ENCODE measurements at regions not wholly inside any gene's neighbourhood (a gene's known extent, or its start where the extent isn't known, plus 50 kb on each side); places are given as distances from the start of the nearest gene placed in this dataset.
A peak's percentile ranks its signal among the peaks of the same experiment; 100 is the strongest.

- DNase-seq, result no peak
Measured at GRCh38 chr2:239475161-239476028, 74.6 kb upstream of the HDAC4 start.

GRCh38 chr2:239473211-239473805 is 72.5 kb upstream of the HDAC4 start:
- no peak for DNase-seq

- no peak for DNase-seq
Measured at GRCh38 chr2:239472235-239472775, 71.5 kb upstream of the HDAC4 start.

GRCh38 chr2:239471011-239471792 is 70.4 kb upstream of the HDAC4 start:
- DNase-seq, result no peak

- DNase-seq, result no peak
Measured at GRCh38 chr2:239470151-239470900, 69.5 kb upstream of the HDAC4 start.

- DNase-seq, result no peak
Measured at GRCh38 chr2:239469106-239469960, 68.5 kb upstream of the HDAC4 start.

- DNase-seq, result no peak
Measured at GRCh38 chr2:239468491-239469105, 67.8 kb upstream of the HDAC4 start.

GRCh38 chr2:239467956-239468490 is 67.2 kb upstream of the HDAC4 start:
- no peak for DNase-seq

- DNase-seq, result no peak
Measured at GRCh38 chr2:239467281-239467955, 66.6 kb upstream of the HDAC4 start.

- no peak for DNase-seq
Measured at GRCh38 chr2:239466755-239467271, 66.0 kb upstream of the HDAC4 start.

- no peak for DNase-seq
Measured at GRCh38 chr2:239466061-239466754, 65.4 kb upstream of the HDAC4 start.

- DNase-seq, result peak in 1 of 3 donors; percentile 72
Measured at GRCh38 chr2:239465017-239466001, 64.5 kb upstream of the HDAC4 start.

GRCh38 chr2:239464166-239465016 is 63.6 kb upstream of the HDAC4 start:
- DNase-seq, result no peak

- DNase-seq, result no peak
Measured at GRCh38 chr2:239463541-239464165, 62.8 kb upstream of the HDAC4 start.

GRCh38 chr2:239462671-239463506 is 62.1 kb upstream of the HDAC4 start:
- no peak for DNase-seq

All from muscle of back (tissue), 3 donors.